GM12878 (cell line): ENCODE measurements at regions not wholly inside any gene's neighbourhood (a gene's known extent, or its start where the extent isn't known, plus 50 kb on each side); places are given as distances from the start of the nearest gene placed in this dataset.

Experiments used
- ATAC-seq: fragments of 200-7000 bp; cut with Tn5 transposase; 3 replicates; pipeline ENCODE4 v1.9.1; 2020; ENCODE audit warnings: mild to moderate bottlenecking, moderate library complexity
- BruUV-seq: library from RNA; stranded (reverse); fragments of 400-500 nt; replicated peaks from 2 replicates; lab custom pipeline; 2021; lab: Mats Ljungman, UMichigan
- CTCF ChIA-PET: fragments of 300-600 bp; sonication (Branson Sonifier 250); formaldehyde crosslinking; extraction: SDS; loops from one replicate; lab custom pipeline; 2021; ENCODE audit warnings: inconsistent platforms; lab: Yijun Ruan, JAX
- POLR2A ChIA-PET: fragments of 350-600 bp; formaldehyde crosslinking; extraction: SDS; loops from one replicate; lab custom pipeline; 2021; ENCODE audit warnings: inconsistent platforms; lab: Charles Lee
- RAD21 ChIA-PET: fragments of 300-600 bp; sonication (Branson Sonifier 250); formaldehyde crosslinking; loops from one replicate; lab custom pipeline; 2023; ENCODE audit warnings: antibody characterized with exemption; ENCODE audit not compliant: unreplicated experiment; lab: Charles Lee
- SMC1A ChIA-PET: fragments of 300-600 bp; sonication (Branson Sonifier 250); formaldehyde crosslinking; loops from one replicate; lab custom pipeline; 2023; ENCODE audit not compliant: unreplicated experiment, uncharacterized antibody; lab: Charles Lee
- DNase-seq: peaks from one replicate; pipeline ENCODE4 v3.0.0-alpha.2; 2011; ENCODE audit warnings: low read depth, low spot score
- FAIRE-seq: peaks from 3 replicates; lab custom pipeline; 2011; peaks lifted over from hg19 to GRCh38; lab: Jason Lieb, UNC
- H2AFZ ChIP-seq: 2 replicates; pipeline ENCODE4 v1.6.0; 2011; ENCODE audit warnings: low read depth, low read length, control low read depth; ENCODE audit not compliant: control insufficient read depth
- H3K27ac ChIP-seq: 2 replicates; pipeline ENCODE4 v1.5.1; 2011; ENCODE audit warnings: control low read depth; ENCODE audit not compliant: control insufficient read depth, insufficient read depth
- H3K27me3 ChIP-seq, 2 experiments: replicated peaks in 1 of 2; 2 replicates each; pipeline versions ENCODE4 v1.6.0 to v1.6.1; 2011; ENCODE audit warnings: low read length in 1 of 2; ENCODE audit not compliant: control insufficient read depth in 2 of 2, insufficient read depth in 2 of 2
- H3K36me3 ChIP-seq, 2 experiments: 2 replicates each; pipeline ENCODE4 v1.5.1; 2011; ENCODE audit warnings: low read length in 1 of 2; ENCODE audit not compliant: control insufficient read depth in 2 of 2, insufficient read depth in 2 of 2
- H3K4me1 ChIP-seq: 2 replicates; pipeline ENCODE4 v1.6.1; 2011; ENCODE audit warnings: mild to moderate bottlenecking, low read length, moderate library complexity, mixed read lengths; ENCODE audit not compliant: control insufficient read depth, insufficient read depth
- H3K4me2 ChIP-seq: 2 replicates; pipeline ENCODE4 v1.6.0; 2011; ENCODE audit warnings: control low read depth; ENCODE audit not compliant: control insufficient read depth, insufficient read depth
- H3K4me3 ChIP-seq: fragments of 200-600 bp; sonication (generic); 2 replicates; pipeline ENCODE4 v1.5.1; 2016
- H3K79me2 ChIP-seq: 2 replicates; pipeline ENCODE4 v1.6.0; 2011; ENCODE audit warnings: low read length; ENCODE audit not compliant: control insufficient read depth, insufficient read depth
- H3K9ac ChIP-seq: 2 replicates; pipeline ENCODE4 v1.8.0; 2011; ENCODE audit warnings: low read length, control low read depth, mixed read lengths; ENCODE audit not compliant: control insufficient read depth, insufficient read depth
- H3K9me3 ChIP-seq: replicated peaks from 3 replicates; pipeline ENCODE4 v1.5.1; 2011; ENCODE audit warnings: mild to moderate bottlenecking, low read length; ENCODE audit not compliant: control insufficient read depth, insufficient read depth
- H4K20me1 ChIP-seq: 2 replicates; pipeline ENCODE4 v1.6.0; 2011; ENCODE audit not compliant: control insufficient read depth, insufficient read depth
- HDAC6 ChIP-seq: fragments of 200-600 bp; sonication (generic); IDR thresholded peaks from one replicate; pipeline ENCODE4 v1.8.0; 2017; ENCODE audit warnings: antibody characterized with exemption; ENCODE audit not compliant: unreplicated experiment
- RUNX3 ChIP-seq: IDR thresholded peaks from 2 replicates; pipeline ENCODE4 v1.6.1; 2012; ENCODE audit warnings: low read length, inconsistent platforms
- STAT1 ChIP-seq: fragments of 450-650 bp; conservative IDR thresholded peaks from 2 replicates; pipeline ENCODE4 v1.6.1; 2014; ENCODE audit warnings: antibody characterized with exemption, mild to moderate bottlenecking
- SUPT20H ChIP-seq: IDR thresholded peaks from 2 replicates; pipeline ENCODE4 v1.6.1; 2011; ENCODE audit warnings: low read depth, mild to moderate bottlenecking, low read length, moderate library complexity, borderline replicate concordance; ENCODE audit not compliant: control insufficient read depth
- ZBTB11 ChIP-seq: fragments of 450-650 bp; formaldehyde crosslinking; IDR thresholded peaks from 2 replicates; pipeline ENCODE4 v1.5.0; 2022; ENCODE audit warnings: mild to moderate bottlenecking, missing genetic modification characterization
- WGBS: methylation state at CpG from one replicate; pipeline ENCODE4 v1.1.6; 2016; ENCODE audit warnings: low lambda C conversion rate; ENCODE audit not compliant: insufficient replicate concordance, insufficient coverage; ENCODE audit errors: missing lambda C conversion rate; 5-methylcytosine and 5-hydroxymethylcytosine counted together
- in situ Hi-C: fragments of 300-500 bp; cut with MboI; formaldehyde crosslinking; loops from 9 replicates; pipeline ENCODE4 v1.14.3; 2018; ENCODE audit warnings: mixed read lengths
- intact Hi-C: fragments of 100-400 bp; cut with micrococcal nuclease; formaldehyde crosslinking; loops from one replicate; pipeline ENCODE4 v1.14.2; 2022; ENCODE audit not compliant: unreplicated experiment

- no peak for TF ChIP-seq ZBTB11
- TF ChIP-seq SUPT20H = no peak
- no peak for TF ChIP-seq HDAC6
- no peak for TF ChIP-seq RUNX3
- TF ChIP-seq STAT1 = no peak
- no peak overlapping the region for H3K27ac ChIP-seq
- 41% methylated on average over 4 of the region's 4 CpGs for WGBS
- no peaks in the 10 kb centered on the region for H3K4me1 ChIP-seq
- DNase-seq = no peak
- H3K9me3 ChIP-seq = no peaks in the 10 kb centered on the region; the same call in 2 of the 3 replicates
- H3K36me3 ChIP-seq = no peaks in the 10 kb centered on the region
- in situ Hi-C loops (no loop called here), intact Hi-C loops (no loop called here)
- H3K79me2 ChIP-seq = no peaks in the 10 kb centered on the region
- H3K9ac ChIP-seq = no peak overlapping the region
- no peak overlapping the region for H3K4me2 ChIP-seq
- no peak for ATAC-seq
- CTCF ChIA-PET = no interaction called here
- no peaks in the 10 kb centered on the region for H4K20me1 ChIP-seq
- POLR2A ChIA-PET = no interaction called here
- no peak overlapping the region for H3K4me3 ChIP-seq
- peaks cover 0 to 2% of the 10 kb centered on the region in 2 experiments; a peak in 1 of 4 replicates for H3K27me3 ChIP-seq
- H2AFZ ChIP-seq = no peak overlapping the region
- SMC1A ChIA-PET = no interaction called here
- no peak for FAIRE-seq
- RAD21 ChIA-PET = no interaction called here
- no TSS peak for BruUV-seq
These were observed 190.5 kb downstream of the ESRRB start for GRCh38 chr14:76566439-76566838.
